Progenitor cell of endocrine pancreas (in vitro differentiated cells): ENCODE measurements at regions not wholly inside any gene's neighbourhood (a gene's known extent, or its start where the extent isn't known, plus 50 kb on each side); places are given as distances from the start of the nearest gene placed in this dataset.

Source experiments
- DNase-seq: peaks from one replicate; pipeline ENCODE4 v3.0.0; 2021; ENCODE audit warnings: low spot score; ENCODE audit not compliant: unreplicated experiment
- H3K27ac Mint-ChIP-seq: 2 replicates; pipeline ENCODE4 v1.8.0; 2021; ENCODE audit warnings: mild to moderate bottlenecking, moderate library complexity, mixed read lengths
- H3K27me3 Mint-ChIP-seq: 2 replicates; pipeline ENCODE4 v1.8.0; 2021; ENCODE audit warnings: mixed read lengths
- H3K36me3 Mint-ChIP-seq: 2 replicates; pipeline ENCODE4 v1.8.0; 2022; ENCODE audit warnings: mixed read lengths; ENCODE audit not compliant: insufficient read depth
- H3K4me1 Mint-ChIP-seq: 2 replicates; pipeline ENCODE4 v1.8.0; 2021; ENCODE audit warnings: low read depth, mixed read lengths
- H3K4me3 Mint-ChIP-seq: 2 replicates; pipeline ENCODE4 v1.8.0; 2021; ENCODE audit warnings: low read depth, mild to moderate bottlenecking, moderate library complexity, mixed read lengths
- H3K9me3 Mint-ChIP-seq: 2 replicates; pipeline ENCODE4 v1.8.0; 2021; ENCODE audit warnings: low read depth, mixed read lengths
- CTCF ChIP-seq: fragments of 200-600 bp; sonication (generic); IDR thresholded peaks from one replicate; pipeline ENCODE4 v1.5.0; 2021; ENCODE audit warnings: antibody characterized with exemption, mild to moderate bottlenecking; ENCODE audit not compliant: unreplicated experiment

DNA sequence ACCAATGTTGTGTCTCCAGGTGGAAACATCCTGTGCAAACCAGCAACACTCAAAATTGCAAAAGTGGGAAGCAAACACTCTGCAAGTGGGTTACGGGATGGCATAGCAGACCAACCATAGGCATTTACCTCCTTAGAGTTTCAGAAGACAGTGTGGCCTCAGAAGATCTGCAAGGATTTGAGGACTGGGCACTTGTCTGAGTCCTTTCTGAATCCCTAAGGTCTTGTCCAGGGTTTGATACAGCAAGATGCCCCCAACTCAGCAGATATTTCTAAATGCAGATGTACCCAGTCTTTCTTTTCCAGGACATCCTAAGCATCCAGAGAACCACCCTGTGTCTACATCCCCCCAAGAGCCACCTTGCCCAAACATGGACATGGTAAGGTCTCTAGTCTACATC, 51.7 kb upstream of the SHANK2 start:
- no peak for DNase-seq
- Mint-ChIP-seq H3K27ac (no peak overlapping the region), H3K27me3 (peaks cover 14% of the 10 kb centered on the region), H3K4me3 (no peak overlapping the region), H3K9me3 (no peaks in the 10 kb centered on the region), H3K36me3 (no peaks in the 10 kb centered on the region), H3K4me1 (peaks cover 9% of the 10 kb centered on the region)
- no peak for TF ChIP-seq CTCF

- Mint-ChIP-seq H3K27ac (no peak overlapping the region), H3K36me3 (no peaks in the 10 kb centered on the region), H3K9me3 (no peaks in the 10 kb centered on the region), H3K4me3 (no peak overlapping the region), H3K4me1 (peaks cover 8% of the 10 kb centered on the region), H3K27me3 (peaks cover 14% of the 10 kb centered on the region)
- no peak for DNase-seq
- peak; percentile 10 for TF ChIP-seq CTCF
These were observed 50.5 kb upstream of the SHANK2 start for GRCh38 chr11:71302911-71303310.

DNA sequence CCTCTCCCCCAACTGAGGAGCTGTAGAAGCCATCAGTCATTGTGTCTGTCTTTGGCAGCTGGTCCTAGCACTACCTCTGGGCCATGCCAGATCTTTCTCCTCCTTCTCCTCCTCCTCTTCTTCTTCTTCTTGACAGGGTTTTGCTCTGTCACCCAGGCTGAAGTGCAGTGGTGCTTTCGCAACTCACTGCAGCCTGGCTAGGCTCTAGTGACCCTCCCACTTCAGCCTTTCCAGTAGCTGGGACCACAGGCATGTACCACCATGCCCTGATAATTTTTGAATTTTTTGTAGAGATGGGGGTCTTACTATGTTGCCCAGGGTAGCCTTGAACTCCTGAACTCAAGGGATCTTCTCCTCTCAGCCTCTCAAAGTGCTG, 50.1 kb upstream of the SHANK2 start:
- no peak for TF ChIP-seq CTCF
- Mint-ChIP-seq H3K27me3 (peaks cover 14% of the 10 kb centered on the region), H3K36me3 (no peaks in the 10 kb centered on the region), H3K9me3 (no peaks in the 10 kb centered on the region), H3K4me3 (no peak overlapping the region), H3K27ac (no peak overlapping the region), H3K4me1 (peaks cover 8% of the 10 kb centered on the region)
- no peak for DNase-seq
